Lung (tissue), 11 donors: ENCODE measurements at regions not wholly inside any gene's neighbourhood (a gene's known extent, or its start where the extent isn't known, plus 50 kb on each side); places are given as distances from the start of the nearest gene placed in this dataset.

ENCODE experiments used
- ATAC-seq: fragments of 200-7000 bp; cut with Tn5 transposase; one replicate; pipeline ENCODE4 v1.9.1; 2020; ENCODE audit warnings: moderate number of reproducible peaks; ENCODE audit not compliant: insufficient read depth, low FRiP score
- DNase-seq, 3 donors: peaks; one replicate each; pipeline ENCODE4 v3.0.0-alpha.2; 2013 to 2017
- H3K27ac ChIP-seq, 2 donors: one replicate each; pipeline ENCODE4 v1.5.1; 2013; ENCODE audit warnings: mild to moderate bottlenecking in 2 of 2, moderate library complexity in 2 of 2, control low read depth in 1 of 2, inconsistent platforms in 1 of 2, low read depth in 1 of 2, low read length in 1 of 2
- H3K27me3 ChIP-seq, 3 donors: one replicate each; pipeline ENCODE4 v1.5.1; 2013; ENCODE audit warnings: low read length in 2 of 3; ENCODE audit not compliant: control insufficient read depth in 3 of 3, insufficient read depth in 3 of 3
- H3K36me3 ChIP-seq, 4 donors: one replicate each; pipeline ENCODE4 v1.5.1; 2013; ENCODE audit warnings: low read length in 4 of 4, mild to moderate bottlenecking in 1 of 4, moderate library complexity in 1 of 4; ENCODE audit not compliant: control insufficient read depth in 4 of 4, insufficient read depth in 4 of 4
- H3K4me1 ChIP-seq, 5 donors: one replicate each; pipeline ENCODE4 v1.5.1; 2013; ENCODE audit warnings: low read length in 5 of 5, mild to moderate bottlenecking in 2 of 5, moderate library complexity in 1 of 5; ENCODE audit not compliant: control insufficient read depth in 5 of 5, insufficient read depth in 5 of 5
- H3K4me3 ChIP-seq: one replicate; pipeline ENCODE4 v1.5.1; 2013; ENCODE audit warnings: mild to moderate bottlenecking, control low read depth, moderate library complexity
- H3K9ac ChIP-seq, 2 donors: one replicate each; pipeline ENCODE4 v1.5.1; 2013; ENCODE audit warnings: low read length in 2 of 2, control low read depth in 1 of 2; ENCODE audit not compliant: insufficient read depth in 1 of 2
- H3K9me3 ChIP-seq, 4 donors: one replicate each; pipeline ENCODE4 v1.5.1; 2013; ENCODE audit warnings: low read length in 3 of 4, mild to moderate bottlenecking in 1 of 4, moderate library complexity in 1 of 4; ENCODE audit not compliant: control insufficient read depth in 4 of 4, insufficient read depth in 3 of 4
- WGBS, 2 donors: extraction: QIAGEN DNeasy Blood & Tissue Kit; methylation state at CpG; one replicate each; pipeline ENCODE4 v1.1.7; 2013; 5-methylcytosine and 5-hydroxymethylcytosine counted together
- TF ChIP-seq, protein P1 (sequence below): IDR thresholded peaks from 2 replicates; pipeline ENCODE4 v1.5.1; 2012; ENCODE audit warnings: mild to moderate bottlenecking; ENCODE audit errors: control extremely low read depth, extremely low read depth
- donor health status: control.
- donor health status: control.
- donor health status: Bipolar disorder and iron deficiency.
- donor health status: healthy.
- donor health status: DM: yes; HTN: yes; CAD: no.

DNA sequence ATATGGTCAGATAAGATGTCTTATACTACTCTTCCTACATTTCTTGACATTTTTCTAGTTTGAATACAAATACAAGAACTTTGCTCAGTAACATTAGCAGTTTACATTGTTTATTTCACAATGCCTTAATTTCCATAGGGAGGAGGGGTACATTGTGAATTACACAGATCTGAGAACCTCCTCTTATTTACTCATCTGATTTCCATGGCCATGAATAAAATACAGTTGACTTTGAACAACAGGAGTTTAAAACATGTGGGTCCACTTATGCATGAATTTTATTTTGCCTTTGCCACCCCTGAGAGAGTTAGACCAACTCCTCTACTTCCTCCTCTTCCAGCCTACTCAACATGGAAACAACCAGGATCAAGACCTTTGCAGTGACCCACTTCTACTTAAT lies 67.7 kb downstream of the MGST1 start:
- no peaks in the 10 kb centered on the region for H3K27me3 ChIP-seq
- no peak for DNase-seq
- H3K4me3 ChIP-seq, result no peak overlapping the region
- no peaks in the 10 kb centered on the region for H3K36me3 ChIP-seq
- ATAC-seq, result no peak
- no peak overlapping the region for H3K9ac ChIP-seq
- no peaks in the 10 kb centered on the region for H3K9me3 ChIP-seq
- no peak overlapping the region for H3K27ac ChIP-seq
- H3K4me1 ChIP-seq, result no peaks in the 10 kb centered on the region
- TF ChIP-seq, protein P1, sequence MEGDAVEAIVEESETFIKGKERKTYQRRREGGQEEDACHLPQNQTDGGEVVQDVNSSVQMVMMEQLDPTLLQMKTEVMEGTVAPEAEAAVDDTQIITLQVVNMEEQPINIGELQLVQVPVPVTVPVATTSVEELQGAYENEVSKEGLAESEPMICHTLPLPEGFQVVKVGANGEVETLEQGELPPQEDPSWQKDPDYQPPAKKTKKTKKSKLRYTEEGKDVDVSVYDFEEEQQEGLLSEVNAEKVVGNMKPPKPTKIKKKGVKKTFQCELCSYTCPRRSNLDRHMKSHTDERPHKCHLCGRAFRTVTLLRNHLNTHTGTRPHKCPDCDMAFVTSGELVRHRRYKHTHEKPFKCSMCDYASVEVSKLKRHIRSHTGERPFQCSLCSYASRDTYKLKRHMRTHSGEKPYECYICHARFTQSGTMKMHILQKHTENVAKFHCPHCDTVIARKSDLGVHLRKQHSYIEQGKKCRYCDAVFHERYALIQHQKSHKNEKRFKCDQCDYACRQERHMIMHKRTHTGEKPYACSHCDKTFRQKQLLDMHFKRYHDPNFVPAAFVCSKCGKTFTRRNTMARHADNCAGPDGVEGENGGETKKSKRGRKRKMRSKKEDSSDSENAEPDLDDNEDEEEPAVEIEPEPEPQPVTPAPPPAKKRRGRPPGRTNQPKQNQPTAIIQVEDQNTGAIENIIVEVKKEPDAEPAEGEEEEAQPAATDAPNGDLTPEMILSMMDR, result no peak

DNA sequence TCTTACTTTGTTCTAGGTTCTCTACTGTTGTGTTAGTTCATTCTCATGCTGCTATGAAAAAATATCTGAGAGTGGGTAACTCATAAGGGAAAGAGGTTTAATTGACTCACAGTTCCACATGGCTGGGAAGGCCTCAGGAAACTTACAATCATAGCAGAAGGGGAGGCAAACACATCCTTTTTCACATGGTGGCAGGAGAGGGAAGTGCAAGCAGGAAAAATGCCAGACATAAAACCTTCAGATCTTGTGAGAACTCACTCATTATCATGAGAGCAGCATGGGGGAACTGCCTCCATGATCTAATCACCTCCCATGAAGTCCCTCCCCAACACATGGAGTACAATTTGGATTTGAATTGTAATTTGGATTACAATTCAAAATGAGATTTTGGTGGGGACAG lies 69.6 kb downstream of the MGST1 start:
- no peaks in the 10 kb centered on the region for H3K9me3 ChIP-seq
- TF ChIP-seq, protein P1, result no peak
- no peak overlapping the region for H3K4me3 ChIP-seq
- H3K27me3 ChIP-seq, result no peaks in the 10 kb centered on the region
- DNase-seq (no peak), ATAC-seq (no peak)
- H3K4me1 ChIP-seq, result no peaks in the 10 kb centered on the region
- H3K9ac ChIP-seq, result no peak overlapping the region
- H3K36me3 ChIP-seq, result no peaks in the 10 kb centered on the region
- no peak overlapping the region for H3K27ac ChIP-seq

DNA sequence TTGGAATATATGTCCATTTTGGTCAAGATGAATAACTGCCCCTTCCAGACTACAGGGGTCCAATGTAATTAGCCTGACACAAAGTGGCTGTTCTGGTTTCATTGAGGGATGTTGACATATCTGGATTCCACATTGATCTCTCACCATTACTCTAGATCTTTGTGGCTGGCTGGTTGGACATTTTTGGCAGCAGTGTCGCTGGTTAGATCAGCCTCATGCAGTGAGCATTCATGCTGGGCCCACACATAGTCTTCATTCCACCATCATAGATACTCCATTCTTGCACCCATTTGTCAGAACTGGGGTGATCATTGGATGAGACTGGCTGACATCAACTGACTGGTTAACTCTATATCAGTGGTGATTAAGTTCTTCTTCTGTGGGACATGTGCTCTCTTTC lies 74.4 kb downstream of the MGST1 start:
- WGBS, 2 donors, result 84 to 86% methylated on average over 1 of the region's 1 CpG
- Histone ChIP-seq H3K4me3 (no peak overlapping the region), H3K9ac (no peak overlapping the region), H3K36me3 (no peaks in the 10 kb centered on the region), H3K9me3 (no peaks in the 10 kb centered on the region), H3K27ac (no peak overlapping the region), H3K4me1 (no peaks in the 10 kb centered on the region), H3K27me3 (no peaks in the 10 kb centered on the region)
- DNase-seq (no peak), ATAC-seq (no peak)
- TF ChIP-seq, protein P1, result no peak

DNA sequence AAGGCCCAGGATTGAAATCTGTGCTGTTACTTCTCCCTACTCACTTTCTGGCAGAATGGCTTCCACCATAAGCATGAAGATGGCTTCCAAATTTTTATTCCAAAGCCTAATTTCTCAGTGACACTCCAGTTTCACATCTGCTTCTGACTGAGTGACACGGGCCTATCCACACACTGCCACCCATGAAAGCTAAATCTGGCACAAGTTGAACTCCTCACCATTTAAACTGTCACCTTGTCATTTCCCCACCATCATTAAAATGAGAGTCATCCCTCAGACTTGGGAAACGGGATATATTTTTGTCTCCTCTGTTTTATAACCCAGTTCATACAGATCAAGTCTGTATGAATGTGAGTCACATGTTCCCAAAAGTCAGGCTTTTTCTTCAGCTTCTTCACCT lies 77.1 kb downstream of the MGST1 start:
- Histone ChIP-seq H3K27ac (no peak overlapping the region), H3K9me3 (no peaks in the 10 kb centered on the region), H3K36me3 (no peaks in the 10 kb centered on the region), H3K4me1 (no peaks in the 10 kb centered on the region), H3K27me3 (no peaks in the 10 kb centered on the region), H3K9ac (no peak overlapping the region), H3K4me3 (no peak overlapping the region)
- TF ChIP-seq, protein P1, result no peak
- ATAC-seq, result no peak
- DNase-seq, result no peak
- 74 to 77% methylated on average over 2 of the region's 2 CpGs for WGBS, 2 donors
